ENCODE measurements at regions not wholly inside any gene's neighbourhood (a gene's known extent, or its start where the extent isn't known, plus 50 kb on each side); places are given as distances from the start of the nearest gene placed in this dataset.

DNA sequence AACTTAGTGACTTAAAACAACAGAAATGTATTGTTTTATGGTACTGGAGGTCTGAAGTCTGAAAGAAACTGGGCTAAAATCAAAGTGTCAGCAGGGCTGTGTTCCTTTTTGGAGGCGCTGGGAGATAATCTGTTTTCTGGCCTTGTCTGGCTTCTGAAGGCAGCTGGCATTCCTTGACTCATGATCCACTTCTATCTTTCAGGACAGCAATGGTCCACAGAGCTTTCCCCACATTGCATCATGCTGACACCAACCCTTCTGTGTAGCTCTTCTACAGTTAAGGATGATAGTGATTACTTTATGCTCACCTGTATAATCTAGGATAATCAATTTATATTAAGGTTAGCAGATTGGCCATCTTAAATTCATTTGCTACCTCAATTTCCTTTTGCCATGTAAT lies 392.1 kb downstream of the TDRD15 start:
- no peak overlapping the region for H3K27ac Mint-ChIP-seq
- H3K9me3 Mint-ChIP-seq (ENCODE audit: low read depth): peaks cover 4% of the 10 kb centered on the region
- no peaks in the 10 kb centered on the region for H3K36me3 Mint-ChIP-seq (ENCODE audit: low read depth)
- H3K27me3 Mint-ChIP-seq: no peaks in the 10 kb centered on the region
- intact Hi-C loops (cut with DNase I, micrococcal nuclease): no loop called here
- DNase-seq (no peak), ATAC-seq (no peak)
- no peaks in the 10 kb centered on the region for H3K4me1 Mint-ChIP-seq
- POLR2A ChIA-PET: no interaction called here
- H3K4me3 Mint-ChIP-seq: no peak overlapping the region
- CTCF ChIA-PET: no interaction called here

DNA sequence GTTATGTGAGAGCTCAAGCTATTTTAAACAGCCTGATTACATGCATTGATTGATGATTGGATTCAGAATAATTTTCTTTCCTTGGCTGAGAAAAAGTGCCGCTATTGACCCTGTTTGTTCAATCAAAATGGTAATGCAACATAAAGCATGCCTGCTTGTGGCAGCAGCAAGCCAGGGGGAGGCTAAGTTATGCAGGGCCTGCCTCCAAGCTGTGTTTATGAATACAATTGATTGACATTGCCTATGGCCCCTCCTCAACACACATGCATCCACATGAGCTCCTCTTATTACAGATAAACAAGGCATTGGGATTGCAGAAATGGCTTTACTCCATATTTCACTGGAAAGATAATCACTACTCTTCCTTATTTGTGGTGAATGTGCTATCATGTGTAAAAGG lies 395.6 kb downstream of the TDRD15 start:
- ChIA-PET POLR2A (no interaction called here), CTCF (no interaction called here)
- Mint-ChIP-seq H3K27ac (no peak overlapping the region), H3K4me3 (no peak overlapping the region), H3K27me3 (no peaks in the 10 kb centered on the region), H3K9me3 (ENCODE audit: low read depth) (peaks cover 8% of the 10 kb centered on the region), H3K4me1 (no peaks in the 10 kb centered on the region), H3K36me3 (ENCODE audit: low read depth) (no peaks in the 10 kb centered on the region)
- DNase-seq (no peak), ATAC-seq (no peak)
- intact Hi-C loops (cut with DNase I, micrococcal nuclease): no loop called here

DNA sequence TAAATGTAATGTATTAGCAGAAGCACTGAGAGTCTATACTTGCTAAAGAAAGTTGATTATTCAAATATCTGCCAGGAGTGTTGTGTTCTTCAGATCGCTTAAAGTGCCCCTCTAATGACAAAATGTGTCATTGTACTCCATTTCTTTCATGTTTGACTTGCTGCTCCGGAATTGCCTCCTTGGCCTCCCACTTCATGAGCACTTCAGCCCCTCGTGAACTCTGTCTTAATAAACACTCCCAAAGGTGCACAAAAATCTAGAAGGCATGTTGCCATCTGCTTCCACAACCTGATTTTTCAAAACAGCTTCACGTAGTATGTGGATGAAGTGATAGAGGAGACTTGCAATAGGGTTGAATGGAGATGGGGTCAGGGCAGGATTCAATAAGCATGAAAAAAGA lies 396.1 kb downstream of the TDRD15 start:
- POLR2A ChIA-PET: no interaction called here
- intact Hi-C loops (cut with DNase I, micrococcal nuclease): no loop called here
- no peak overlapping the region for H3K4me3 Mint-ChIP-seq
- H3K27ac Mint-ChIP-seq: no peak overlapping the region
- no peaks in the 10 kb centered on the region for H3K27me3 Mint-ChIP-seq
- CTCF ChIA-PET: no interaction called here
- no peak for ATAC-seq
- H3K9me3 Mint-ChIP-seq (ENCODE audit: low read depth): peaks cover 9% of the 10 kb centered on the region
- DNase-seq: no peak
- no peaks in the 10 kb centered on the region for H3K36me3 Mint-ChIP-seq (ENCODE audit: low read depth)
- H3K4me1 Mint-ChIP-seq: no peaks in the 10 kb centered on the region

DNA sequence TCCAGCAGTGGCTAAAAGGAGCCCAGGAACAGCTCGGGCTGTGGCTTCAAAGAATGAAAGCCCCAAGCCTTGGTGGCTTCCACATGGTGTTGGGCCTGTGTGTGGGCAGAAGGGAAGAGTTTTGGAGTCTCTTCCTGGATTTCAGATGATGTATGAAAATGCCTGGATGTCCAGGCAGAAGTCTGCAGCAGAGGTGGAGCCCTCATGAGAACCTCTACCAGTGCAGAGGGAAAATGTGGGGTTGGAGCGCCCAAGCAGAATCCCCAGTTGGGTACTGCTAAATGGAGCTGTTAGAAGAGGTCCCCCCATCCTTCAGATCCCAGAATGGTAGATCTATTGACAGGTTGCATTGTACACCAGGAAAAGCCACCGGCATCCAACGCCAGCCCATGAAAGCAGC lies 412.1 kb downstream of the TDRD15 start:
- DNase-seq (no peak), ATAC-seq (no peak)
- H3K27ac Mint-ChIP-seq: no peak overlapping the region
- peaks cover 21% of the 10 kb centered on the region for H3K9me3 Mint-ChIP-seq (ENCODE audit: low read depth)
- intact Hi-C loops (cut with DNase I, micrococcal nuclease): no loop called here
- no peaks in the 10 kb centered on the region for H3K4me1 Mint-ChIP-seq
- POLR2A ChIA-PET: no interaction called here
- H3K4me3 Mint-ChIP-seq: no peak overlapping the region
- no peaks in the 10 kb centered on the region for H3K27me3 Mint-ChIP-seq
- CTCF ChIA-PET: no interaction called here
- H3K36me3 Mint-ChIP-seq (ENCODE audit: low read depth): peaks cover 5% of the 10 kb centered on the region

DNA sequence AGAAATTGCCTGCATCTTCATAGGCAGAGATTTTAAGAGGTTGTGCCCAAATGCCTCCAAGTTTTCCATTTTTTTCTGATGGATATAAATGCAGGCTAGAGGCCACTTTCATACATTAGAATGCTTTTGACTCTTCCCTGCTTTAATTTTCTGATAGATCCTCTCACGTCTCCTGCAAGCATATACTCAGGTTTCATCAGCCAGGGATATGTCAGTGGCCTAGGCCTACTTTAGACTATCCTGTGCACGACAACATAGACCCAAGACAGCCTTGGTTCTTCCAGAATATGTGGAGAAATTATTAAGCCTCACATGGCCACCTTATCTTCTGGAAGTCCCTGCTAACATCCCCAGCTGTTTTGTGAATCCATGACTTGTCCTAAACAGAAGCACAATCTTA lies 415.9 kb downstream of the TDRD15 start:
- no peak overlapping the region for H3K27ac Mint-ChIP-seq
- H3K4me3 Mint-ChIP-seq: no peak overlapping the region
- H3K4me1 Mint-ChIP-seq: no peaks in the 10 kb centered on the region

DNA sequence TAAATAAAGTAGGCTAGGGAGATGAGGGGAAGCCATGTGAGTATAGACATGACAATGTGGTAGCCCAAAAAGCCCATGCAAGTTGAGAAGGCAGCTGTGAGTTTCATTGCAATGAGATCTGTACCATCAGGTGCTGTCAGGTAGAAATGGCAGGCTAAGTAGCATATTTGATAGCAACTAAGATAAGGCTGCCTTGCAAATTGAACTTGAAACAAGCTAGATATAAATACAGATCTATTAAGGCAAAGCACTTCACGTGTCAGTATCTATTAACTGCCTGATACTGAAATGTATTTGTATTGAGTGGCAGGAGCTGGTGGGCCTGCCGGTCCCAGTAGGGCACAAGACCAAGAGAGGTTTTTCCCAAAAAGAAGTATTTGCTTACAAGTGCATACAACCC lies 419.9 kb downstream of the TDRD15 start:
- Mint-ChIP-seq H3K27ac (no peak overlapping the region), H3K27me3 (no peaks in the 10 kb centered on the region), H3K9me3 (ENCODE audit: low read depth) (peaks cover 2% of the 10 kb centered on the region), H3K4me1 (no peaks in the 10 kb centered on the region), H3K4me3 (no peak overlapping the region), H3K36me3 (ENCODE audit: low read depth) (no peaks in the 10 kb centered on the region)
- ATAC-seq (no peak), DNase-seq (no peak)
- intact Hi-C loops (cut with DNase I, micrococcal nuclease): no loop called here
- ChIA-PET POLR2A (no interaction called here), CTCF (no interaction called here)

More for the DNA sequence above, 415.9 kb downstream of the TDRD15 start:
- DNase-seq (no peak), ATAC-seq (no peak)
- ChIA-PET CTCF (no interaction called here), POLR2A (no interaction called here)
- Mint-ChIP-seq H3K36me3 (ENCODE audit: low read depth) (peaks cover 4% of the 10 kb centered on the region), H3K27me3 (no peaks in the 10 kb centered on the region), H3K9me3 (ENCODE audit: low read depth) (peaks cover 17% of the 10 kb centered on the region)
- intact Hi-C loops (cut with DNase I, micrococcal nuclease): no loop called here

DNA sequence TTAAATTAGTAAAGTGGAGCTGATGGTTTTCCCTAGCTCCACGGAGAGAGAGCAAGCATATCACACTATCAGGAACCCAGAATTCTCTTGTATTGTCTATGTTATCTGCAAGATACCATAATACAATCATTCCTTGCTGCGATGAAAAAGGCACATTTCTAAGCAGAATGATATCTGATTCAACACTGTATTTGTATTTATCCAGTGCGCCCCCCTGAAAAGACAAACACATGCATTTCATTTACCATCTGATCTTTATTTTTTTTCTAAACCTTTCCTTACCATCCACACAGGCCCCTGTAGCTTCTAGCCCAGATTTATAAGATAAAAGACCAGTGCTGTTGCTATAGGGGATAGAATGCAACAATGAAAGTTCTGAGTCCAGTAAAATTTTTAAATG lies 420.6 kb downstream of the TDRD15 start:
- intact Hi-C loops (cut with DNase I, micrococcal nuclease): no loop called here
- no peak for ATAC-seq
- no peaks in the 10 kb centered on the region for H3K4me1 Mint-ChIP-seq
- no peak for DNase-seq
- no peaks in the 10 kb centered on the region for H3K27me3 Mint-ChIP-seq
- H3K27ac Mint-ChIP-seq: no peak overlapping the region
- CTCF ChIA-PET: no interaction called here
- H3K9me3 Mint-ChIP-seq (ENCODE audit: low read depth): peaks cover 5% of the 10 kb centered on the region
- POLR2A ChIA-PET: no interaction called here
- no peaks in the 10 kb centered on the region for H3K36me3 Mint-ChIP-seq (ENCODE audit: low read depth)
- no peak overlapping the region for H3K4me3 Mint-ChIP-seq

DNA sequence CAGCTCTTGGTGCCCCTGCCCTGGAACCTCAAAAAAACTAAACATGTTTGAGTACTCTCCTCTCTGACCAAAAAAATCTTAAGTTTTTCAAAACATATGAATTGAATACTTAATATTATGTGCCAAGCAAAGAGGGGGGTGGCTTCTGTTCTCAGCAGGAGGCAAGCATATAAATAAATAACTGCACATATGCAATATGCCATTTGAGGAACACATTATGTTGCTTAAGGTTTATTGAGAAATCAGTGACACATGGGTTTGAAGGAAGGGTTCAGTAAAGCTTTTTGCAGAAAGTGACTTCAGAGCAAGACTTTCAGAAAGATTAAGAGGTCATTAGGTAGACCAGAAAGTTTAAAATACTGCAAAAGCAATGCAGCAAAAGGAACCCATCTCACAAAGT lies 429.2 kb downstream of the TDRD15 start:
- H3K27ac Mint-ChIP-seq: no peak overlapping the region
- CTCF ChIA-PET: interaction anchor here (0.8 kb wide), 1 partner anchor 1182 kb away, joined by 3 read pairs; no protein-coding TSS in a partner anchor
- H3K9me3 Mint-ChIP-seq (ENCODE audit: low read depth): peaks cover 7% of the 10 kb centered on the region
- no peak for DNase-seq
- intact Hi-C loops (cut with DNase I, micrococcal nuclease): no loop called here
- no peaks in the 10 kb centered on the region for H3K27me3 Mint-ChIP-seq
- H3K4me1 Mint-ChIP-seq: no peaks in the 10 kb centered on the region
- POLR2A ChIA-PET: interaction anchor here (0.6 kb wide), 1 partner anchor 1470 kb away, joined by 3 read pairs; no protein-coding TSS in a partner anchor
- H3K36me3 Mint-ChIP-seq (ENCODE audit: low read depth): no peaks in the 10 kb centered on the region
- no peak overlapping the region for H3K4me3 Mint-ChIP-seq
- no peak for ATAC-seq

DNA sequence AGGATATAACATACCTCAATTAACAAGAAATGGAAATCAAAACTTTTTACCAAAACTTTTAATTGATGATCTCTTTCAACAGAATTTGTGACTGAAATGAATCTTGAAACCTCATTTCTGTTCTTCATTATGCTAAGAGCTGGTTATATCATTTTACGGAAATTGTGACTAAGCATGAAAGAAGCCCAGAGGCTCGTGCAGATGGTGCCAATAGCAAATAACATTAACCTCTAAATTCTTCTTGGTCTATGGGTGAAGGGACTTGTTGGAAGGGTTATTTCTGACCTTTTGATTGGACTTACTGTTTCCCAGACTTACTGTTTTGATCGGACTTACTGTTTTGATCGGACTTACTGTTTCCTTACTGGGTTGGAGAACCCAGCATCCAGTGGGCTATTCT lies 435.6 kb downstream of the TDRD15 start:
- ATAC-seq (no peak), DNase-seq (no peak)
- intact Hi-C loops (cut with DNase I, micrococcal nuclease): no loop called here
- Mint-ChIP-seq H3K27ac (no peak overlapping the region), H3K27me3 (no peaks in the 10 kb centered on the region), H3K36me3 (ENCODE audit: low read depth) (no peaks in the 10 kb centered on the region), H3K9me3 (ENCODE audit: low read depth) (peaks cover 5% of the 10 kb centered on the region), H3K4me1 (no peaks in the 10 kb centered on the region), H3K4me3 (no peak overlapping the region)
- POLR2A ChIA-PET: no interaction called here
- CTCF ChIA-PET: no interaction called here

DNA sequence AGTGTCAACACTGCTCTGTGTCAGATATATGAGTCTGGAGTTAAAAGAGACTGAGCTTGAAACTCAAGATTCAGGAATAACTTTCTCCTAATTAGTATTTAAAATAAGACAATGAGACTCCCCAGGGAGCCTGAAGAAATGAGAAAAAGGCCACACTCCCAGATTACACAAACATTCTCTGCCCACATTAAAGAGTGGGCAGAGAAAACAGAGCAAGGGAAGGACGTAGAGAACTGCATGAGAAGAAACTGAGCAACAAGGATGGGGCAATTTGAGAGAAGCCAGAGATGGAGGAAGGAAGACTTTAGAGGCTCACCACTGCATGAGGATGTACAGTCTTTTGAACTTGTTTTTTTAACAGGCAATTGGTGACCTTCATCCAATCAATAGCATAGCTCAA lies 438.2 kb downstream of the TDRD15 start:
- CTCF ChIA-PET: no interaction called here
- POLR2A ChIA-PET: no interaction called here
- intact Hi-C loops (cut with DNase I, micrococcal nuclease): no loop called here
- Mint-ChIP-seq H3K4me1 (no peaks in the 10 kb centered on the region), H3K27me3 (no peaks in the 10 kb centered on the region), H3K27ac (no peak overlapping the region), H3K9me3 (ENCODE audit: low read depth) (peaks cover 5% of the 10 kb centered on the region), H3K4me3 (no peak overlapping the region), H3K36me3 (ENCODE audit: low read depth) (no peaks in the 10 kb centered on the region)
- no peak for DNase-seq
- no peak for ATAC-seq

DNA sequence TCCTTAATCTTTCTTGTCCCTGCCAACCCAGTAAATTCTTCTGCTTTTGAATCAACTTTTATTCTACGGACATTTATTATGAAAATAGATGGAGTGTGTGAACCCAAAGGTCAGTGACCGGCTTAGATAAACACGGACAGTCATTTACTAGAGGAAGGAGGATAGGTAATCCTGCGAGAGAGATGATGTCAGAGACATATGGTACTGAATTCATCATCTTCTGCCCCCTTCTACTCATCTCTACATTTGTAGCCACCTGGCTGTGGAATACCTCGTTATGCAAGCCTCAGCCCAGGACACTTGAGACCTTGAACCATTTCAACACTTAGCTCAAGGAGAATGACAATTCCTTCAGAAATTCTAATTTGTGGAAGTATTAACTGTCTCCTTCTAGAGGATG lies 443.6 kb downstream of the TDRD15 start:
- CTCF ChIA-PET: no interaction called here
- H3K4me1 Mint-ChIP-seq: no peaks in the 10 kb centered on the region

DNA sequence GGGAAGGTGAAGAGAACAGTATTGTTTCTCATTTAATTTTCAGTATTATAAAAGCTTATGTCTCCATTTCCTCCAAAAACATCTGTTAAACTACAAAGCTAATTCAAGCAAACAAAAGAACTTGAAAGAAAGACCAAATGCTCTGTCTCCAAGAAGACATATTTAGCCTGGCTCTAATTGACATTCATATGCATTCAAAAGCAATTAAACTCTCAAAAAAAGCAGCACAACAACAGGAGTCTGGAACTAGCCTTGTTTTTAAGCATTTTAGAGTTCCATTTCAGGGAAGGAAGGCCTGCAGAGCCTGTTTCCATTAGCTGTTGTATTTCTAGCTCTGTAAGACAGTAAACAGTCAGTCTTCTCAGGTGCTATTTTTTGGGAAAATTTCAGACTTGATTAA lies 447.9 kb downstream of the TDRD15 start:
- no peak for ATAC-seq
- intact Hi-C loops (cut with DNase I, micrococcal nuclease): no loop called here
- H3K36me3 Mint-ChIP-seq (ENCODE audit: low read depth): no peaks in the 10 kb centered on the region
- H3K4me3 Mint-ChIP-seq: no peak overlapping the region
- H3K9me3 Mint-ChIP-seq (ENCODE audit: low read depth): peaks cover 17% of the 10 kb centered on the region
- ChIA-PET POLR2A (no interaction called here), CTCF (no interaction called here)
- no peaks in the 10 kb centered on the region for H3K4me1 Mint-ChIP-seq
- no peak overlapping the region for H3K27ac Mint-ChIP-seq
- H3K27me3 Mint-ChIP-seq: no peaks in the 10 kb centered on the region
- DNase-seq: no peak

More for the DNA sequence above, 443.6 kb downstream of the TDRD15 start:
- Mint-ChIP-seq H3K4me3 (no peak overlapping the region), H3K27me3 (no peaks in the 10 kb centered on the region), H3K9me3 (ENCODE audit: low read depth) (peaks cover 9% of the 10 kb centered on the region), H3K27ac (no peak overlapping the region), H3K36me3 (ENCODE audit: low read depth) (no peaks in the 10 kb centered on the region)
- no peak for ATAC-seq
- DNase-seq: no peak
- POLR2A ChIA-PET: no interaction called here
- intact Hi-C loops (cut with DNase I, micrococcal nuclease): no loop called here

DNA sequence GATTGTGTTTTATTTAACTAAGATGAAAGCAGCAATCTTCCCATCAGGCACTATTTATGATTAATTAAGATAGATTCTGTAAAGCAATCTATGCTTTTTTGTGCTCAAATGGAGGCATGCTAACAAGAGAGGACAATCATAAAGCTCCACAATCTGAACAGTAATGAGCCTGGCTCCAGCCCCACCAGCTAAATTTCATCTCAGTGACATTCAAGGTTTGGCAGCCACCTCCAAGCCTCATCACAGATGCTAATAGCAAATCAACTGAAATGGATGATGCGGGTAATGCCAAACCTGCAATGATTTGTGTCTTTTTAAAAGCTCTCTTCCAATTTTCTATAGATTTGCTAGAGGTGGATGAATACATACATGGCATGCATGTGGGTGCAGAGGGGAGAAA lies 456.6 kb downstream of the TDRD15 start:
- intact Hi-C loops (cut with DNase I, micrococcal nuclease): no loop called here
- DNase-seq: no peak
- ChIA-PET POLR2A (no interaction called here), CTCF (no interaction called here)
- no peaks in the 10 kb centered on the region for H3K36me3 Mint-ChIP-seq (ENCODE audit: low read depth)
- H3K27ac Mint-ChIP-seq: no peak overlapping the region
- H3K4me1 Mint-ChIP-seq: no peaks in the 10 kb centered on the region
- no peak overlapping the region for H3K4me3 Mint-ChIP-seq
- ATAC-seq: no peak
- peaks cover 9% of the 10 kb centered on the region for H3K9me3 Mint-ChIP-seq (ENCODE audit: low read depth)
- H3K27me3 Mint-ChIP-seq: no peaks in the 10 kb centered on the region

Data from activated CD4-positive, alpha-beta T cell treated with anti-CD3 and anti-CD28 coated beads for 36 hours (primary cell).